ELR (cell line): ENCODE measurements at regions not wholly inside any gene's neighbourhood (a gene's known extent, or its start where the extent isn't known, plus 50 kb on each side); places are given as distances from the start of the nearest gene placed in this dataset.
"Not testable (repeated sequence)": the region's sequence is repeated elsewhere in the genome, so short reads cannot be mapped to it uniquely, and the experiment has no call there.

ENCODE experiments used
- DNase-seq: peaks from one replicate; pipeline ENCODE4 v3.0.0-alpha.2; 2015; ENCODE audit warnings: low read depth

GRCh38 chr12:97800561-97800960, 338.0 kb downstream of the RMST start:
- DNase-seq, result no peak

DNA sequence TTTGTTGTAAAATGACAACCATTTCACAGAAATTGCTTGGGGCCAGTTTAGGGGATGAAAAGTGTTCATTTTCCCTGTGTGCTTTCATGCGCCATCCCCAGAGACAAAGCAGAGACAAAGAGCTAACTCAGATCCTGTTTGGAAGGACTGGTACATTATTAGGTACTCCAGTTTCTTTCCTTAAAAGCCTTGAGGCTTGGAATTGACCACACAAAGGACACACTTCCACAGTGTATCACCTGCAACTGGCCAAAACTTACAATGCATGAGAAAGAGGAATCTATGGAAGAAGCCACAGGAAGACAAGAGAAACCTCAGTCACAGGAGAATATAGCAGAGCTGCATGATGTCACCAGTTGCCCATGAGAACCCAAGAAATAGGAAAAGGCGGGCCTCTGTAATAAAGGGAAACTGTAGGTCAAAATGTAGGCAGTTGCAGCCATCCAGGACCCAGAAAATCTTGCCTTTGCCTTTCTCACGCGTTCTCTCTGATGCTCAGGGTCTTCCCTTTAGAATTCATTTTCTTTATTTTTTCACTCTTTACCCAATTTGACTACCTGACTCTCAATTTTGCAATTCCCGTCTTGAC, 339.0 kb downstream of the RMST start:
- DNase-seq, result no peak

- DNase-seq, result no peak
Observed at GRCh38 chr12:97805146-97805545, 342.5 kb downstream of the RMST start.

- DNase-seq, result no peak
Observed at GRCh38 chr12:97813301-97813700, 350.7 kb downstream of the RMST start.

DNA sequence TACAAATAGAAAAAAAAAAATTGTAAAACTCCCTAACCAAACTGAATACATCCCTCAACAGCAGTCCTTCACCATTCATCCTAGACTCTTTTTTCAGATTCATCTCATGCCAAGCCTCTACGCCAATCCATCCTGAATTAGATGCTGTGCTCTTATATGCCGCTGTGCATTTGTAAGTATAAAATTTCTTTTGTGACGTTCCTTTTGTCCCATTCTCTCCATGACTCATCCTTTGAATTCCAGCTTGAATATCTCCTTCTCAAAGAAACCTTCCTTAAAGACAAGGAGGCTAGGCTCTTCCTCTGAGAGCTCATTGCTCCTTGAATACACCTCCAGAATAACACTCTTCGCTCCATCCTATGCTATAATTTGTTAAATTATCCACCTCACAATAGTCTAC, 359.2 kb downstream of the RMST start:
- DNase-seq, result no peak

DNA sequence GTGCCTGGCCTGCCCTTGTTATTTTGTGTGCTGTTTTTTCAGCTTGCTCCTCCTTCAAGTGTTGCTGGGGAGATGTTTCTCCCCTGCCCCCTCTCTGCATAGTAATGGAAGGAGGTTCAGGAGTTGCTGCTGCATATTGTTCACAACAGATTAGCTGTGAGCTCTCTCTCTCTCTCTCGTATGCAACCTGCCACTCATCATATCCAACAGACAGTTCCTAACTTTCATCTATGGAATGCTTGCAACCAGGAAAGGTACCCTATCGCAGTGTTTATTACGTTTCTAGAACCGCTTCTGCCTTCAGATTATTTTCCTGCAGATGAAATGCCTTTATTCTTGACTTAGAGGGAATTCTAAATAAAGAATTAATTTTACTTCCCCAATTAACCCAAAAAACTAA, 372.9 kb downstream of the RMST start:
- no peak for DNase-seq

GRCh38 chr12:97837401-97837800, 374.8 kb downstream of the RMST start:
- peak; percentile 2 for DNase-seq

GRCh38 chr12:97848051-97848450, 385.4 kb downstream of the RMST start:
- no peak for DNase-seq

GRCh38 chr12:97854477-97854876, 391.9 kb downstream of the RMST start:
- DNase-seq, result no peak

DNA sequence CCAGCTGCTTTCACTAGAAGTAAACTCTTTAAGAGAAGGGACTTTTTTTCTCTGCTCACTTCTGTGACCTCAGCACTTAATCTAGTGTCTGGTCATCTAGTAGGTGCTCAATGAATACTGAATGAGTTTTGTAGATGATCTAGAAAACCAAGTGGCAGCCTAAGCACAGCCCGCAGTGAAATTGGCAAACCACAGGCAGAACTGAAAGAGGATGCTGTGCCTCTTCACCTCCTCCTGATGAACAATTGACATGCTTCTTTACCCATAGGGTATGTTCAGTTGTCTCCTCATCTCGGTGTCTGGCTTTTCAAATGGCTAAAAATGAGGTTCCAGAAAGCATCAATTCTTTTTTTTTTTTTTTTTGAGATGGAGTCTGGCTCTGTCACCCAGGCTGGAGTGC, 399.5 kb downstream of the RMST start:
- no peak for DNase-seq

DNA sequence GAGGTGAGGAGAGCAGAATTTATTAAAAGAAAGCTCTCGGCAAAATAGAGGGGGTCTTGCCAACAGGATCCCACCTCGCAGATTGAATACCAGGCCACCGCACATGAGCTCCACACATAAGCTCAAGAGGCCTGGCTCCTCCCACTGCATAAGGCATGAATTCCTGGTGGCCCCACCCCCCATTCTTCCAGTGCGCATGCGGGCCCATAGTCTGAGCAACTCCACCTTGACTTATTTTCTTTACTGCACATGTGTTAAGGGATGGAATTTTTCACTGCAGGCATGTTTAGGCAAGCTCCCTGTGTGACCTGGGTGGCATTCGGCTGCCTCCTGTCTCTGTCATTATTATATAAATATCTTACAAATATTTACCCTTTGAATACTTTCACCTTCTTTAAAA, 412.5 kb downstream of the RMST start:
- no peak for DNase-seq

DNA sequence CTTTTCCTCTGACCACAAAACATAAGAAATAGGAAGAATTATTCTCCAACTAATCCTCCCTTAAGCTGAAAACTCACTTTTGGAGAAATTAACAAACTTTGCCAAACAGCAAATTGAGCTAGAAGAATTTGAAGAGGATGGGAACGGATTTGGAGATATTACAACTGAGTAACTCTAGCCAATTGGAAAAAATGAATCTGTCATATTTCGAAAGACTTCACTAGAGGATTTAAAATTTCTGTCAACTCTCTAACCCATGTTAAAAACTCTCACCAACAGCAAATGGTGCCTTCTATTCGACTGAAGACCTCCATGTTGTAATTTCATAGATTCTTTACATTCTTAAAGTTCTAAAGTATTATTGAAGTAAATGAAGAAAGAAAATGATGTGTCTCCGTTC, 414.2 kb downstream of the RMST start:
- no peak for DNase-seq

GRCh38 chr12:97877404-97877803, 414.8 kb downstream of the RMST start:
- DNase-seq, result no peak

DNA sequence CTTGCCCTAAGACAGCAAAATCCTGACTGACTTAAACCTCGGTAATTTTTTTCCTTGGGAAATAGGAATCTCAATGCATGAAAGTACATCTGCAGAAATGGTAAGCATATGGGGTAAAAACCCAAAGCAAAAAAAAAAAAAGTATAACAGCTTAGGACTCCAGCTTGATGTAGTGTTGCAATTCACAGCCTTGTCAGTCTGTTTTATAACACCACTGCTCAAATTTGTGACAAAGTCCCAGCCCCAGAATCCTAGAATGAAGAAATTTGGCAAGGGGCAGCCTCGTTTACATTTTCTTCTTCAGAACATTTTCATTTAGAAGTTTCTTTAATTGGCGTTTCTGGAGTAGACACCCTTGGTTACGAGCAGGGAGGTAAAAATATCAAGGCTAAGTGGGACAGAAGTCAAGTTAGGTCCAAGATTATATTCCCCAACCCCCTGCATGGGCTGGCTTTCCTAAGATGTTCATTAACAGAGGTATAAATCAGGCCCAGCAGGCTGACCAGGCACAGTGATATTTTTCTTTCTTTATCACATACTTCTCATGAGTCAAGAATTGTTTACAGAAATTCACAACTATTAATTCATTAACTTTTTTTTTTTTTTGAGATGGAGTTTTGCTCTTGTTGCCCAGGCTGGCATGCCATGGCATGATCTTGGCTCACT, 424.0 kb downstream of the RMST start:
- no peak for DNase-seq

DNA sequence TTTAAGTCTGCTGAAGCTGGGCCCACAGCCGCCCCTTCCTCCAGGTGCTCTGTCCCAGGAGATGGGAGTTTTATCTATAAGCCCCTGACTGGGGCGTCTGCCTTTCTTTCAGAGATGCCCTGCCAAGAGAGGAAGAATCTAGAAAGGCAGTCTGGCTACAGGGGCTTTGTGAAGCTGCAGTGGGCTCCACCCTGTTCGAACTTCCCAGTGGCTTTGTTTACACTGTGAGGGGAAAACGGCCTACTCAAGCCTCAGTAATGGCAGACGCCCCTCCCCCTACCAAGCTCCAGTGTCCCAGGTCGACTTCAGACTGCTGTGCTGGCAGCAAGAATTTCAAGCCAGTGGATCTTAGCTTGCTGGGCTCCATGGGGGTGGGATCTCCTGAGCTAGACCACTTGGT, 435.3 kb downstream of the RMST start:
- DNase-seq, result not testable (repeated sequence)

- no peak for DNase-seq
Observed at GRCh38 chr12:97899529-97899928, 436.9 kb downstream of the RMST start.

- no peak for DNase-seq
Observed at GRCh38 chr12:97899956-97900355, 437.4 kb downstream of the RMST start.

DNA sequence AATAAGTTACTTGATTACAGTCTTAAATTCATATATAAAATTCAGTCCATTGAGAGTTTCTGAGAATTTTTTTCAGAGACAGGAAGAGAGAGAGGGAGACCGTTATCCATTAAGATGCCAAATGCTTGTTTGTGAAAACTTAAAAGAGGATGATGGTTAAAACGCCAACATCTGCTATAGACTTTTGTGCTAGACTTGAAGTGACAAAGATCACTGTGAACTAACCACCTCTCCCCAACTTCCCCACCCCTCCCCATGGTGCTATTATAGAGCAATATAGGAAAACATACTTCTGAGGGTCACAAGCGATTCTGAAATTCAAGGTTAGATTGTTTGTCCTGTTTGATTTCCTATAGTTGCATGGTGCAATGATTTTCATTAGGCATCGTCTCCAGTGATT, 440.8 kb downstream of the RMST start:
- DNase-seq, result no peak

DNA sequence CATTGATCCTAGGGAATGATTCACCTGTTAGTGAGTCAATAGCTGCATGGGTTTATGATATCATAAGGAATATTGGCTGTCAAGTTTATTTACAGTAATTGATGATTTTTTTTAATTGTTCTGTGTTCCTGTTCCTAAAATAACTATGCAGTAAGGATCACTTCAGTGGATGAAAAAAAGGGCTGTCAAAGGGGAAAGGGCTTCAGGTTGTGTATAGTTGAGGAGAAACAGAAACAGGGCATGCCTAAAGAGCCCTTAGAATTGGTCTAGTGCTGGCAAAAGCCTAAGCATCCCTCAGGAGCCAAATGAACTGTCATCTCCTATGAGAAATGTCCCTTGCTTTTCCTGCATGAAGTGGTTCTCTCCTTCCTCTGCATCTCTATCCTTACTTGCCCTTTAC, 444.9 kb downstream of the RMST start:
- DNase-seq, result no peak

GRCh38 chr12:97910559-97910958, 448.0 kb downstream of the RMST start:
- no peak for DNase-seq

- no peak for DNase-seq
Observed at GRCh38 chr12:97912943-97913342, 450.3 kb downstream of the RMST start.

DNA sequence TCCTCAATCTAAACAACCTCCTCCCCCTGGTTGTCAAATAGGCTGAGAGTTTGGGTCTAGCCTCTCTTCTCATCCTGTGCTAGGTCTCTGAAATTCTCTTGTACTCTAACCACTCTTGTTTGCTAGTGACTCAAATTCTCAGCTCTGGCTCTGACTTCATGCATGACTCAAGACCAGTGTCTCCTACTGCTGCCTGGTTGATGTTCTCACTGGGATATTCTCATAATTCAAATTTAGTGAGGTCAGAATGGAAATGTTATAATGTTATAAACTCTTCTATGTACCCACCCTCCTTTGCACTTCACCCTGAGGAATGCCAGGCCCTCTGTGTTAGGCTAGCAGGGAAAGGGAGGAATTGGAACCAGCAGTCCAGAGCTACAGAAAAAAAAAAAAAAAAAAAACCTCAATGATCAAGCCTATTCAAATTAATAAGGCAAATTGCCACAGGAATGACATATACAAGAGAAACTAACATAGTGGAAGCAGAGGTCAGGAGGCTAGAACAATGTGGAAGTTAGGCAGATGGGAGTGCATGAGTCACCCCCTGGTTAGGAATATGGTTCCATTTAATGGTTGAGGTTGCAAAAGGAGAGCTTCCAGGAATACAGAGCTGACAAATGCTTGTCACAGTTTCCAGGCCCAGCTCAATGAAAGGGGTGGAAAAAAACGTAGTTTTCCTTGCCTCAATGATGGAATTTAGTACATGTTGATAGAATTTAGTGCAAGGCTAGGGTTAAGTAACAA, 459.5 kb downstream of the RMST start:
- DNase-seq, result peak; percentile 1

DNA sequence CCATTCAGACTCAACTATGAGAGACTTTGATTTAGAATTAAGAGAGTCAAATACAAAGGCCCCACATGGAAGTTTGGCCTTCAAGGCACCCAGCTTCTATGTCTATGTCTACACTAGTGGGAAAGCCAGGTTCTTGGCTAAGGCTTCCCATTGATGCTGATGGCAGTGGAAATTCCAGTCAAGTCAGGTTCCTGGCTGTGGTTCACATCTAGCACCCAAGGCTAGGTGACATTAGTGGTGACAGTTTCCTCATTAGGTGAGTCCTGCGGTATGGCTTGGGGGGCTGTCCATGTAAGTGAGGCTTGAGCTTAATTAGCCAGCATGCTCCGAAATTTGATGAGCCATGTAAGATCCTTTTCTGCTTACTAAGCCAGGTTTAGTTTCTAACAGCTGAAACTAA, 460.9 kb downstream of the RMST start:
- DNase-seq, result no peak

GRCh38 chr12:97924122-97924521, 461.5 kb downstream of the RMST start:
- DNase-seq, result no peak
